Lower leg skin (tissue), 4 donors: ENCODE measurements at regions not wholly inside any gene's neighbourhood (a gene's known extent, or its start where the extent isn't known, plus 50 kb on each side); places are given as distances from the start of the nearest gene placed in this dataset.
A peak's percentile ranks its signal among the peaks of the same experiment; 100 is the strongest.

Experiments used
- DNase-seq, 2 donors: peaks; one replicate each; pipeline ENCODE4 v3.0.0-alpha.2; 2019; ENCODE audit warnings: low spot score in 2 of 2
- H3K4me3 ChIP-seq: fragments of 200-600 bp; sonication (generic); 2 replicates; pipeline ENCODE4 v1.5.1; 2017; ENCODE audit warnings: mild to moderate bottlenecking, low read depth; ENCODE audit not compliant: poor library complexity, severe bottlenecking
- CTCF ChIP-seq, 3 donors: fragments of 450-650 bp; IDR thresholded peaks; one replicate each; pipeline ENCODE4 v1.5.1; 2016; ENCODE audit warnings: antibody characterized with exemption in 3 of 3, mild to moderate bottlenecking in 3 of 3, moderate library complexity in 2 of 3
- POLR2A ChIP-seq, 2 donors: fragments of 450-650 bp; IDR thresholded peaks; one replicate each; pipeline ENCODE4 v1.6.1; 2016 to 2017; ENCODE audit warnings: antibody characterized with exemption in 2 of 2, mild to moderate bottlenecking in 1 of 2, moderate library complexity in 1 of 2
- WGBS, 2 donors: methylation state at CpG; one replicate each; pipeline ENCODE4 v1.1.5; 2018; 5-methylcytosine and 5-hydroxymethylcytosine counted together
- intact Hi-C: fragments of 100-400 bp; cut with DNase I; formaldehyde crosslinking; loops from one replicate; pipeline ENCODE4 v1.15.0; 2023; ENCODE audit warnings: low total_unique reads

- no peak overlapping the region for H3K4me3 ChIP-seq
- intact Hi-C loops: loop anchor here (5.0 kb wide), 1 partner anchor 669 kb away; no protein-coding TSS in a partner anchor
- WGBS, 2 donors: 61 to 64% methylated on average over 8 of the region's 8 CpGs
- TF ChIP-seq CTCF (IDR thresholded peaks at IDR 0.05) (no peak), POLR2A (IDR thresholded peaks at IDR 0.05) (no peak)
- peak in 1 of 2 donors; percentile 82 for DNase-seq
Observed at GRCh38 chr2:240235811-240236210, 95.4 kb upstream of the OTOS start.

GRCh38 chr2:240236217-240237111 lies 96.0 kb upstream of the OTOS start:
- no peak for TF ChIP-seq CTCF (IDR thresholded peaks at IDR 0.05)
- TF ChIP-seq POLR2A (IDR thresholded peaks at IDR 0.05): no peak
- intact Hi-C loops: loop anchor here (5.0 kb wide), 1 partner anchor 669 kb away; no protein-coding TSS in a partner anchor
- no peak overlapping the region for H3K4me3 ChIP-seq
- DNase-seq: peak in 1 of 2 donors; percentile 83
- WGBS, 2 donors: 69 to 71% methylated on average over 10 to 12 of the region's 12 CpGs

GRCh38 chr2:240237609-240238174 lies 97.2 kb upstream of the OTOS start:
- no peak overlapping the region for H3K4me3 ChIP-seq

GRCh38 chr2:240238201-240238600 lies 97.7 kb upstream of the OTOS start:
- no peak overlapping the region for H3K4me3 ChIP-seq
- DNase-seq: no peak
- TF ChIP-seq POLR2A (IDR thresholded peaks at IDR 0.05) (no peak), CTCF (IDR thresholded peaks at IDR 0.05) (no peak)
- 72 to 93% methylated on average over 1 of the region's 1 CpG for WGBS, 2 donors
- intact Hi-C loops: loop anchor here (5.0 kb wide), 1 partner anchor 671 kb away; no protein-coding TSS in a partner anchor

More at GRCh38 chr2:240237609-240238174, 97.2 kb upstream of the OTOS start:
- DNase-seq: peak in 1 of 2 donors; percentile 68
- intact Hi-C loops: loop anchor here (5.0 kb wide), 1 partner anchor 670 kb away; no protein-coding TSS in a partner anchor
- 50 to 54% methylated on average over 11 of the region's 11 CpGs for WGBS, 2 donors
- TF ChIP-seq POLR2A (IDR thresholded peaks at IDR 0.05) (no peak), CTCF (IDR thresholded peaks at IDR 0.05) (no peak)

GRCh38 chr2:240238786-240239185 lies 98.3 kb upstream of the OTOS start:
- intact Hi-C loops: loop anchor here (5.0 kb wide), 1 partner anchor 671 kb away; no protein-coding TSS in a partner anchor
- 83 to 87% methylated on average over 1 of the region's 1 CpG for WGBS, 2 donors
- no peak for TF ChIP-seq POLR2A (IDR thresholded peaks at IDR 0.05)
- no peak overlapping the region for H3K4me3 ChIP-seq
- DNase-seq: peak in 1 of 2 donors; percentile 62

GRCh38 chr2:240239325-240239724 lies 98.9 kb upstream of the OTOS start:
- 83 to 93% methylated on average over 1 of the region's 1 CpG for WGBS, 2 donors
- DNase-seq: peak in 1 of 2 donors; percentile 52
- TF ChIP-seq POLR2A (IDR thresholded peaks at IDR 0.05): no peak
- no peak for TF ChIP-seq CTCF (IDR thresholded peaks at IDR 0.05)
- no peak overlapping the region for H3K4me3 ChIP-seq
- intact Hi-C loops: loop anchor here (5.0 kb wide), 1 partner anchor 672 kb away; no protein-coding TSS in a partner anchor
